ENCODE measurements at regions not wholly inside any gene's neighbourhood (a gene's known extent, or its start where the extent isn't known, plus 50 kb on each side); places are given as distances from the start of the nearest gene placed in this dataset.
"Not testable (repeated sequence)": the region's sequence is repeated elsewhere in the genome, so short reads cannot be mapped to it uniquely, and the experiment has no call there.

DNA sequence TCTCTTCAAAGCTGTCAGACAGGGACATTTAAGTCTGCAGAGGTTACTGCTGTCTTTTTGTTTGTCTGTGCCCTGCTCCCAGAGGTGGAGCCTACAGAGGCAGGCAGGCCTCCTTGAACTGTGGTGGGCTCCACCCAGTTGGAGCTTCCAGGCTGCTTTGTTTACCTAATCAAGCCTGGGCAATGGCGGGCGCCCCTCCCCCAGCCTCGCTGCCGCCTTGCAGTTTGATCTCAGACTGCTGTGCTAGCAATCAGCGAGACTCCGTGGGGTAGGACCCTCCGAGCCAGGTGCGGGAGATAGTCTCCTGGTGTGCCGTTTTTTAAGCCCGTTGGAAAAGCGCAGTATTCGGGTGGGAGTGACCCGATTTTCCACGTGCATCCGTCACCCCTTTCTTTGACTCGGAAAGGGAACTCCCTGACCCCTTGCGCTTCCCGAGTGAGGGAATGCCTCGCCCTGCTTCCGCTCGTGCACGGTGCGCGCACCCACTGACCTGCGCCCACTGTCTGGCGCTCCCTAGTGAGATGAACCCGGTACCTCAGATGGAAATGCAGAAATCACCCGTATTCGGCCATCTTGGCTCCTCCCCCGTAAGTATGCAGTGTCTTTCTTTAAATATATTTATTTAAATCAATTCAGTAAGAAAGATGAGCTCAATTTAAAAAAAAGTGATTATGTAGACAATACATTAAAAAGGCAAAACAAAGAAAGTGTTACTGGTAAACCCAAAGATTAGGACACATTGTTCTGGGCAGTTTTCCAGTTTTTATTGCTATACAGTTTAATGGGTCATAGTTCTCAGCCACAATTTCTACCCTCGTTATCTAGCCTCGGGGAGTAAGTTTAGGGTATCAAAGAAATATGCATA lies 91.2 kb upstream of the GRM7 start:
- POLR2A ChIA-PET; BruUV-seq (replicated peaks); H3K27me3 ChIP-seq (ENCODE audit: control insufficient read depth in 2 of 2, insufficient read depth in 2 of 2, low read length in 2 of 2); H2AFZ ChIP-seq (ENCODE audit: low read depth, low read length); H3K4me3 ChIP-seq (replicated peaks in 1 of 3; ENCODE audit: insufficient read depth in 1 of 3, low read depth in 1 of 3, low read length in 3 of 3); H3K27ac ChIP-seq (ENCODE audit: insufficient read depth, low read depth, low read length); H3K36me3 ChIP-seq (ENCODE audit: control insufficient read depth in 2 of 2, extremely low read depth in 1 of 2, insufficient read depth in 2 of 2, low read length in 2 of 2); dilution Hi-C loops (cut with MboI; ENCODE audit: extremely low pct_ligation_motif_present, low sequenced_read_pairs); FAIRE-seq; H3K9me1 ChIP-seq (replicated peaks; ENCODE audit: control insufficient read depth, extremely low read depth, insufficient read depth, low read length); intact Hi-C loops (cut with micrococcal nuclease); H3K4me1 ChIP-seq (ENCODE audit: control insufficient read depth, extremely low read depth, insufficient read depth, low read length); DNase-seq (ENCODE audit: low read depth, low spot score); H3K4me2 ChIP-seq (ENCODE audit: insufficient read depth, low read length); H4K20me1 ChIP-seq (replicated peaks; ENCODE audit: control insufficient read depth, extremely low read depth, insufficient read depth, low read length); H3K9ac ChIP-seq (replicated peaks; ENCODE audit: extremely low read depth, insufficient read depth, low read length); CTCF ChIA-PET; H3K79me2 ChIP-seq (ENCODE audit: control insufficient read depth, insufficient read depth, low read length); H3K9me3 ChIP-seq (replicated peaks; ENCODE audit: control insufficient read depth, insufficient read depth, low read length): not testable (repeated sequence)

DNA sequence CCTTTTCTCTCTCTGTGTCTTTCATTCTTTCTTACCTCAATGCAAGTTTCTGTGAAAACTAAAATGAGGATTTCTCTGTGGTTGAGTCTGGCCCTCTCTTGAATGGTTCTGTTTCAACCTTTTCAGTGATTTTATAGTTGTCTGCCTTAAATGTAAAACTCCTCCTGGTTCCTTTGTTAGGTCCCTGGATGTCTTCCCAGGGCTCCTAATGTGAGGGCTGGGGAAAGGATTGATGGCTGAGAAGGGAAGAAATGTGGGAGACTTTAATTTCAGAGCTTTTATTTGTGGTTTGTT lies 90.6 kb upstream of the GRM7 start:
- peaks cover 2% of the 10 kb centered on the region for H3K9me3 ChIP-seq (replicated peaks; ENCODE audit: control insufficient read depth, insufficient read depth, low read length)
- POLR2A ChIA-PET, result no interaction called here
- H3K4me1 ChIP-seq (ENCODE audit: control insufficient read depth, extremely low read depth, insufficient read depth, low read length), result no peaks in the 10 kb centered on the region
- no peak overlapping the region for H3K27ac ChIP-seq (ENCODE audit: insufficient read depth, low read depth, low read length)
- no TSS peak for BruUV-seq (replicated peaks)
- H3K4me2 ChIP-seq (ENCODE audit: insufficient read depth, low read length), result no peak overlapping the region
- FAIRE-seq, result no peak
- H3K4me3 ChIP-seq (replicated peaks in 1 of 3; ENCODE audit: insufficient read depth in 1 of 3, low read depth in 1 of 3, low read length in 3 of 3), result no peak overlapping the region
- H3K79me2 ChIP-seq (ENCODE audit: control insufficient read depth, insufficient read depth, low read length), result no peaks in the 10 kb centered on the region
- DNase-seq (ENCODE audit: low read depth, low spot score), result no peak
- CTCF ChIA-PET, result no interaction called here
- TF ChIP-seq, protein P1, sequence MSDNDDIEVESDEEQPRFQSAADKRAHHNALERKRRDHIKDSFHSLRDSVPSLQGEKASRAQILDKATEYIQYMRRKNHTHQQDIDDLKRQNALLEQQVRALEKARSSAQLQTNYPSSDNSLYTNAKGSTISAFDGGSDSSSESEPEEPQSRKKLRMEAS (IDR thresholded peaks at IDR 0.05; ENCODE audit: insufficient read depth, insufficient read length), result no peak
- TF ChIP-seq GATA2 (IDR thresholded peaks at IDR 0.05; ENCODE audit: insufficient read depth, insufficient read length, low read depth, low read length) (no peak), POLR2AphosphoS5 (IDR thresholded peaks at IDR 0.05; ENCODE audit: insufficient read depth, low read depth, low read length) (no peak), EZH2 (IDR thresholded peaks at IDR 0.05; ENCODE audit: borderline replicate concordance, low read depth, low read length, severe bottlenecking) (no peak), FOS (IDR thresholded peaks at IDR 0.05; ENCODE audit: borderline replicate concordance, insufficient read depth, low read length) (no peak), JUN (IDR thresholded peaks at IDR 0.05; ENCODE audit: borderline replicate concordance, insufficient read depth, insufficient read length, low read depth) (no peak), MYC (IDR thresholded peaks at IDR 0.05; ENCODE audit: low read depth, low read length) (no peak), POLR2A (IDR thresholded peaks at IDR 0.05; ENCODE audit: low read depth, low read length) (no peak)
- TF ChIP-seq, protein P2, sequence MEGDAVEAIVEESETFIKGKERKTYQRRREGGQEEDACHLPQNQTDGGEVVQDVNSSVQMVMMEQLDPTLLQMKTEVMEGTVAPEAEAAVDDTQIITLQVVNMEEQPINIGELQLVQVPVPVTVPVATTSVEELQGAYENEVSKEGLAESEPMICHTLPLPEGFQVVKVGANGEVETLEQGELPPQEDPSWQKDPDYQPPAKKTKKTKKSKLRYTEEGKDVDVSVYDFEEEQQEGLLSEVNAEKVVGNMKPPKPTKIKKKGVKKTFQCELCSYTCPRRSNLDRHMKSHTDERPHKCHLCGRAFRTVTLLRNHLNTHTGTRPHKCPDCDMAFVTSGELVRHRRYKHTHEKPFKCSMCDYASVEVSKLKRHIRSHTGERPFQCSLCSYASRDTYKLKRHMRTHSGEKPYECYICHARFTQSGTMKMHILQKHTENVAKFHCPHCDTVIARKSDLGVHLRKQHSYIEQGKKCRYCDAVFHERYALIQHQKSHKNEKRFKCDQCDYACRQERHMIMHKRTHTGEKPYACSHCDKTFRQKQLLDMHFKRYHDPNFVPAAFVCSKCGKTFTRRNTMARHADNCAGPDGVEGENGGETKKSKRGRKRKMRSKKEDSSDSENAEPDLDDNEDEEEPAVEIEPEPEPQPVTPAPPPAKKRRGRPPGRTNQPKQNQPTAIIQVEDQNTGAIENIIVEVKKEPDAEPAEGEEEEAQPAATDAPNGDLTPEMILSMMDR (IDR thresholded peaks at IDR 0.05; ENCODE audit: extremely low read depth in 1 of 2, insufficient read depth in 1 of 2, low read depth in 1 of 2, low read length in 2 of 2), result no peak
- no peak overlapping the region for H2AFZ ChIP-seq (ENCODE audit: low read depth, low read length)
- no peaks in the 10 kb centered on the region for H3K36me3 ChIP-seq (ENCODE audit: control insufficient read depth in 2 of 2, extremely low read depth in 1 of 2, insufficient read depth in 2 of 2, low read length in 2 of 2)
- dilution Hi-C loops (cut with MboI; ENCODE audit: extremely low pct_ligation_motif_present, low sequenced_read_pairs) (no loop called here), intact Hi-C loops (cut with micrococcal nuclease) (no loop called here)
- no peaks in the 10 kb centered on the region for H3K27me3 ChIP-seq (ENCODE audit: control insufficient read depth in 2 of 2, insufficient read depth in 2 of 2, low read length in 2 of 2)
- H3K9me1 ChIP-seq (replicated peaks; ENCODE audit: control insufficient read depth, extremely low read depth, insufficient read depth, low read length), result no peaks in the 10 kb centered on the region
- no peaks in the 10 kb centered on the region for H4K20me1 ChIP-seq (replicated peaks; ENCODE audit: control insufficient read depth, extremely low read depth, insufficient read depth, low read length)
- H3K9ac ChIP-seq (replicated peaks; ENCODE audit: extremely low read depth, insufficient read depth, low read length), result no peak overlapping the region

Measured in endothelial cell of umbilical vein (primary cell).